ENCODE measurements at regions not wholly inside any gene's neighbourhood (a gene's known extent, or its start where the extent isn't known, plus 50 kb on each side); places are given as distances from the start of the nearest gene placed in this dataset.

DNA sequence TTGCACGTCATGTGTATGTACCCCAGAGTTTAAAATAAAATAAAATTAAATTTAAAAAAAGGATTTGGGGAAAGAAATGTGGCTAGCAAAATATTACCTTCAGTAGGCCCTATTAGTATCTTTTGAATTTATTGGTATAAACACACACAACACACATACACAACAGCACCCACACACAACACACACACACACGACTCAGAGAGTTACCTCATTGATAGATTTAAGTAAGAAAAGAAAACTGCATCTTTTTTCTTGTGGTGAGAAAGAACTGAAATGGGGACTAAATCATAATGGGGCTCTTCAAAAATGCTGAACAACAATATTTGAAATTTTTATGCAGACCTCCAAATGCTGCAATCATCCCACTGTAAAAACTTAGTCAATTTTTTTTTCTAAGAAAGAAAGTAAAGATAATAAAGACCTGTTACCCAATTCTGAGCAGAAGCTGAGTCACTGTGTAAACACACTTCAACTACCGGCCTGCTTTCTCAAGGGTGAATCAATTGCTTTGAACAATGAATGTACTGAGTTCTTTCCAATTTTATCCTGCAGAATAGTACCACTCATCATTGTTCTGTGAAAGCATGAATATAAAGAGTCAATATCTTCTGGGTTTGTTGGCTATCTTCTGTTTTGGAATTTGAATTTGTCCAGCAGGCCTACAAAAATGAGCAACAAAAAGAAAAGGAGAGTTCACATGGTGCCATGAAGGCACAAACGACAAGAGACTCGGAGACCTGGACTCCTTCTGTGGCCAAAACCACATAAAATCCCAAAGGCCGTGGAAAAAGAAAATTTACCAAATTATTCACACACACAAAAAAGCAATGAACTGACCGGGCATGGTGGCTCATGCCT is 57.9 kb upstream of the CCNG1 start:
- TF ChIP-seq CTCF (IDR thresholded peaks at IDR 0.05; ENCODE audit: control extremely low read depth, extremely low read depth, low read depth, missing control alignments), result no peak
- CTCF ChIA-PET, result no interaction called here
- DNase-seq (ENCODE audit: extremely low spot score), result no peak
- POLR2A ChIA-PET, result no interaction called here

- DNase-seq (ENCODE audit: extremely low spot score), result no peak
- ChIA-PET POLR2A (no interaction called here), CTCF (interaction anchor here (0.9 kb wide), 1 partner anchor 11 kb away, joined by 3 read pairs; no protein-coding TSS in a partner anchor)
- no peak for TF ChIP-seq CTCF (IDR thresholded peaks at IDR 0.05; ENCODE audit: control extremely low read depth, extremely low read depth, low read depth, missing control alignments)
Observed at GRCh38 chr5:163381832-163382231, 55.6 kb upstream of the CCNG1 start.

GRCh38 chr5:163383754-163384153 is 53.6 kb upstream of the CCNG1 start:
- ChIA-PET POLR2A (no interaction called here), CTCF (no interaction called here)
- DNase-seq (ENCODE audit: extremely low spot score), result no peak
- no peak for TF ChIP-seq CTCF (IDR thresholded peaks at IDR 0.05; ENCODE audit: control extremely low read depth, extremely low read depth, low read depth, missing control alignments)

- POLR2A ChIA-PET, result no interaction called here
- DNase-seq (ENCODE audit: extremely low spot score), result no peak
- TF ChIP-seq CTCF (IDR thresholded peaks at IDR 0.05; ENCODE audit: control extremely low read depth, extremely low read depth, low read depth, missing control alignments), result no peak
- CTCF ChIA-PET, result no interaction called here
Observed at GRCh38 chr5:163384669-163385068, 52.7 kb upstream of the CCNG1 start.

- TF ChIP-seq CTCF (IDR thresholded peaks at IDR 0.05; ENCODE audit: control extremely low read depth, extremely low read depth, low read depth, missing control alignments), result no peak
- no peak for DNase-seq (ENCODE audit: extremely low spot score)
- POLR2A ChIA-PET, result no interaction called here
- CTCF ChIA-PET, result no interaction called here
Observed at GRCh38 chr5:163385271-163385670, 52.1 kb upstream of the CCNG1 start.

- no peak for TF ChIP-seq CTCF (IDR thresholded peaks at IDR 0.05; ENCODE audit: control extremely low read depth, extremely low read depth, low read depth, missing control alignments)
- CTCF ChIA-PET, result no interaction called here
- POLR2A ChIA-PET, result no interaction called here
- DNase-seq (ENCODE audit: extremely low spot score), result no peak
Observed at GRCh38 chr5:163385824-163386223, 51.6 kb upstream of the CCNG1 start.
